Putamen (tissue), 1 donor: ENCODE measurements at regions not wholly inside any gene's neighbourhood (a gene's known extent, or its start where the extent isn't known, plus 50 kb on each side); places are given as distances from the start of the nearest gene placed in this dataset.
"Not testable (repeated sequence)": the region's sequence is repeated elsewhere in the genome, so short reads cannot be mapped to it uniquely, and the experiment has no call there.

Source experiments
- DNase-seq: peaks from one replicate; pipeline ENCODE4 v3.0.0-alpha.2; 2016; ENCODE audit warnings: low spot score

DNA sequence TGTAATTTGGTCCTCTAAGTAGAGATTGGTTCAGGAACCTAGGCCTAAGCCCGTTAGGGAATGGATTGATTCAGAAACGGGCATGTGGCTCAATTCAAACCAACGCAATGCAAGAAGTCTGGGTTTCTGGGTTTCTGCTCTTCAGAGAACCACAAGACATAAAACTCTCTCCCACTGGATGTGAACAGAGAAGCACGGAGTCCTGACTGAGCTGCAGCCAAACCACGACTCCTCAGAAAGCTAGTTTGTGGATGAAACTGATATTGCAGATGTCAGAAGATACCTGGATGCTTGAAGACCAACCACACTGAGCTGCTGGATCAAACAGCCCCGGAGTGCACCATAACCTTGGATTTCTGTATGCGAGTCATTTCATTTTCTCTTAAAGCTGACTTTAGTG is 50.0 kb downstream of the SOD2 start:
- DNase-seq, result no peak

DNA sequence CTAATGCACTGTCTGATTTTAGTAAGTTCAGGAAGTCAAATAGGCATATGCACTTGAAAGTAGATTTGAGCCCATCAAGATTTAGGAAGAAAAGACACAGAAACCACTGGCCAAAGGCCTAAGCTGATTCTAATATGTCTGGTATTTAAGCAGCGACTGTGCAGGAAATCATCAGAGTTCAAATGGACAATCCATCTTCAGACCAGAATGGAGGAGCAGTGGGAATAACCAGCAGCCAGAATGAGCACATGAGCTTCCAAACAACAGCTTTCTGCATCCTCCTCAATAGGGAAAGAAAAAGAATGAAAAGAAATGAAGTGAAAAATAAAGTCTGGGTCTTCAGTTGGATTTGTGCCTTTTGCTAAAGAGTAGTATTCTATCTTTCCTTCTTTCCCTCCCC is 50.6 kb downstream of the SOD2 start:
- no peak for DNase-seq

DNA sequence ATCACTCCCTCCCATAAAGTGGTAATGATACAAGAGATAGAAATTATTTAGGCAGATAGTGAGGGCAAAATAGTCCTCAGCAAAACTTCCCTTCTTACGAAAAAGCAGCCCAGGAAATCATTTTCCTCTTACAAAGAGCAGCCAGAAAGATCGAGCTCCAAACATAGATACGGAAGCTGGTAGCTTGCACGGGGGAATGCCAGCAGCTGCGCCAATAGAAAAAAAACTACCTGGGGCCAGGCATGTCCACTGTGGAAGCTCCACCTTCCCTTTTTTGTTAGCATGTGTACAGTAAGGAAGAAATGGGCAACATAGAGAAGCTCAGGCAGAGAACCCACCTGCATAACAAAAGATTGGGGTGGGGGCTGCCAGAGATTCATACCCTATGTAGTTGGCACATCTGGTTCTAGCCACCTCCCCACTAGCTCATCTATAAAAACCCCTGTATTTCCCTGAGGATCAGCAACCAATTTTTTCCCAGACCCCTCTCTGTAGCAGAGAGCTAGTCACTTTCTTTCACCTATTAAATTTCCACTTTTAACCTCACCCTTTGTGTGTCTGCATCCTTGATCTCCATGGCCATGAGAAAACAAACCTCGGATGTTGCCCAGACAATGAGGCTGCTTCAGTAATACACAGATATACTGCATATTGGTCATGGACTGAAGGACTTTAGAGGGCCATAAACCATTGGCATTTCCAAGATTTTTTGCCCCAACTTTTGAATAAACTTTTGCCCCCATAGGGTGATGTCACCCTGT is 52.1 kb downstream of the SOD2 start:
- no peak for DNase-seq

DNA sequence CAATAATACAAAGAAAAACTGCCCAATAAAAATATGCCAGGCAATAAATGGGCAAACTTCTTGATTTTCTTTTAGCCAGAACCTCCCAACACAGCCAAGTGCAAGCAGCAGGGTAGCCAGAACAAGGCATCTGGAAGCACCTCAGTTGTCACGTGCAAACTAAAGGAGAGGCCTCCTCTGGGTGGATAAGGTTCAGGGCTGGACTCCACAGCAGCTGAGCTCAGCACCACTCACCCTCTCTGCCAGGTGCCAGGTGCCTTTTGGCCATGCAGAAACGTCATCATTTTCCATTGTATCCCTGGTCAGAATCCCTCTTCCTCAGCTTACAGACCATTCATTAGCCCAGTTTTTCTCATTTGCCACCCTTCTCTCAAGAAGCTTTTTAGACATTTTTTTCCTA is 52.7 kb downstream of the SOD2 start:
- DNase-seq, result no peak

DNA sequence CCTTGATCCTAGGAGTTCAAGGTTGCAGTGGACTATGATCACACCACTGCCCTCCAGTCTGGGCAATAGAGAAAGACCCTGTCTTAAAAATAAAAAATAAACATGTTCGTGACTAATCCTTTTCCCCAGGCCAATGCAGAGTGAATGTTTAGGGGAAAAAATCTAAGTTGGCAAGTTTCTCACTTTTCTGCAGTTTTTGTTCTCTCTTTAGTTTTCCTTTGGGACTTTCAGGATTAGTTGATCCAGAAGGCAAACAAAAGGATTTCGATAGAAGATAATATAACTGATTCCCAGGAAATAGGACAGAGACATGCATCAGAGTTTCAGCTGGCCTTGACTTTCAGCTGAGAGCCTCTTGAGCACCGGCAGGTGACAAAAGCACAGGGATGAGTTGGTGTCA is 53.3 kb downstream of the SOD2 start:
- DNase-seq, result no peak

DNA sequence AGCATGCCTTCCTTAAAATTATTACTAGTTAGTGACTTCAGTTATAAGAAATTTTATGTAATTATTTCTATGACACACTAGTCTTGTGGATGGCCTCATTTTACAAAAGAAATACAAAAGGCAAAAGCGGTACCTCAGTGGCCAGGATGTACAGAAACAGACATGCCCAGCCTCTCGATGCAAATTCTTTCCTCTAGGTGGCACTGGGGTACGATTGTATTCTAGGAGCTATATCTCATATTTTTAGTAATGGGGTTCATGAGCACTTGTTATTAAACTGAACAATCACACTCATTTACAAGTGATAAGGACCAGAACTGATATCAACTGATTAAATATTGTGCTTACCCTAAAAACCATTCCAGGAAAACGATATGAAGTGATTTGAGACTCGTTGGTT is 59.8 kb downstream of the SOD2 start:
- DNase-seq, result no peak

DNA sequence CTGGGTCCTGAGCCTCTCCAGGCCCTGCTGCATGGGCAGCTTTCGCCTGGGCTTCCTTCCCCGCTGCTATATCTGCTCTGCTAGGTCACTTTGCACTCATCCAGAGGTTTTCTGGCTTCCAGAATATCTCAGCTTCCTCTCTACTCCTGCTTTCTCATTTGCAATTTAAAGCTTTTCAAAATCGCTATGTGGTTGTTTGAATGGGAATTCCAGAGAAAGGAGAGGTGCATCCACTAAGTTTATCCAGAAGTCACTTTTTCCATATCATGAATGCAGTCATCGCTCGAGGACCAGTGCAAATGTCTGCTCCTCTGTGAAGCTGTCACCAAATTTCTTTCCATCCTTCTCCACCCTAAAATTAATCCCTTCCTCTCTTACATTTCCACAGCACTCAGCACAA is 61.2 kb downstream of the SOD2 start:
- no peak for DNase-seq

DNA sequence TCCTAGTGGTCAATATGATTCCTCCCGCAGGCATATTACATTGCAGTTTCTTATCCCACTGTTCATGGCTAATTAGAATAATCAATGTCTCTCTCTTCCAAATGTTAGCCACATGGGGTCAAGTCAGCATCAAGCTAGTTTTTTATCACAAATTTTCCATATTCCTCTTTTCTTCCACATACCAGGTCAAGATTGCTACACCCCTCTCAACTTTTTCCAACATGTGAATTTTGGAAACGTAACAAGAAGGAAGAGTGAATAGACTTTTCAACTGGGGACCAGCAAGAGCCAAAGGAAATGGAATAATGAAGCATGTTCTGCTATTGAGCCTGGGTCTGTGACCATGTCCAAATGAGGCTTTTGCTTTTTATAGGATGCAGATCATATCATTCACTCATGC is 65.1 kb downstream of the SOD2 start:
- no peak for DNase-seq

DNA sequence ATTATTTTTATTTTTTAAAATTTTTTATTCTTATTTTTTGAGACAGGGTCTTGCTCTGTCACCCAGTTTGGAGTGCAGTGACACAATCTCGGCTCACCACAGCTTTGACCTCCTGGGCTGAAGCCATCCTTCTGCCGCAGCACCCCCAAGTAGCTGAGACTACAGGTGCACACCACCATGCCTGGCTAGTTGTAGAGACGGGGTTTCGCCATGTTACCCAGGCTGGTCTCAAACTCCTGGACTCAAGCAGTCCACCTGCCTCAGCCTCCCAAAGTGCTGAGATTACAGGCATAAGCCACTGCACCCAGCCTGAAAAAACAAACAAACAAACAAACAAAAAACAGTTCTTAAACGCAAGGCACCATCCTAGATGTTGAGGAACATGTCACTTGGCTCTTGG is 66.5 kb downstream of the SOD2 start:
- DNase-seq, result not testable (repeated sequence)

DNA sequence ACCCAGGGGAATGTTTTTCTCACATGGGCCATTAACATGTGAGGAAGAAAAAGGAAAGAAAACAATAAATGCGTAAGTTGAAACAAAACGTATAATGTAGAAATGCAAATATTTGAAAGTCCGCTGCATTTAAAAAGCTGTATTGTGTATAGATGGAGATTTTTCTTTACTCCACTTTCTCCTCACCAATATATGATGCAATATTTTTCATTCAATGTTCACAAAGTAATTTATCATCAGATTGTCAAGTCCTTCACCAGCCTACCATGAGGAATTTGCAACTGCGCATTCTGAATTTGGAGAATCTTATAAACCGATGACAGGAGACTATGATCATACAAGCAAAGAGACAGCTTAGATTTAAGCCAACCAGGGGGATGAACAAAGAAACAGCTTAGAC is 69.9 kb downstream of the SOD2 start:
- no peak for DNase-seq

DNA sequence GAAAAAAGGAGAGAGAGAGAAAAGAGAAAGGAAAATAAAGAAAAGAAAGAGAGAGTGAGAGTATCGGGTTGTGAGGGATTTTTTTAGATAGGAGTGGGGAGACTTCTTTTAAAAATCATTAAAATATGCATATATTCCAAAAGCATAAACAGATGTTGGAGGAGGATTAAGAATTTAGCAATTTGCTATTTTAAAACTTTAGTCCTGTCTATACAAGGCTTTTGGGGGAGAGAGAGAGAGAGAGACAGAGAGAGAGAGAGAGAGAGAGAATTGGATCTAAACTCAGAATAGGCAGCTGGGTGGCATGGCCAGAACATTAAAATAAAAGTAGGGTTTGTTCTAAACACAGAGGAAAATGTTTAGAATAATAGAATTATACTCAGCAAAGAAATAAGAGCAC is 72.1 kb downstream of the SOD2 start:
- no peak for DNase-seq

DNA sequence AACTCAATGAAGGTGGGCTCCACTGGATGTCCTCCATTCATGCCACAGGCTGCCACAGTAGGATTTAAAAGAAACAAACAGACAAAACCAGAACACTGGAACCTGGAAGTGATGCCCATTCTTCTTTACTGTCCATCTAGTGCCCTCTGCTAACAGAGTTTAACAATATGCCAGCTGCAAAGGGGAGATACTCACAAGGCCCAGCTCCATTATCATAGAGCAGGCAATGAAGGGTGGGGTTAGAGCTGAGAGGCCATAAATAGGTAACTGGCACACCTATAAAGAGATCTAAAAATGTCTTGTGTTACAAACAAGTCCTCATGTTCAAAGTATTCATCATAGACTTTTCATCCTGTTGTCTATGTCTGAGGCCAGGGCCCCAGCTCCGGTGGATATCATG is 75.6 kb downstream of the SOD2 start:
- DNase-seq, result no peak

DNA sequence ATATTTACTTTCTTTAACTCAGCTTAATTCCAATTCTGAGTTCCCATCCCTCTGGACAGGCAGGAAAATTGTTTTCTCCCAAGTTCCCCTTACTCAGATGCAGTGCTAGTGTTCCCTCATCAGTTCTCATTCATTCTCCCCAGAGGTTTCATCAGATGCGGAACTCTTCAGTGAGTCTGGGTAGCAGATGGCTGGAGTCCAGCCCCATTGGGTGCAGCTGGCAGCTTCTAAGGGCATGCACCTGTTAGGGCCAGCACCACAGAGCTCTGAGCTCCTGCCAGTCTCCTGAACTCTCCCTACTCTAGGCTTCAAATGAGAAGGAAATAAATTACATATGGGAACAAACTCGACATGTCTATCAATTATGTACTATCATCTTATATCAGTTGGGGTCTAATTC is 76.6 kb downstream of the SOD2 start:
- DNase-seq, result no peak

DNA sequence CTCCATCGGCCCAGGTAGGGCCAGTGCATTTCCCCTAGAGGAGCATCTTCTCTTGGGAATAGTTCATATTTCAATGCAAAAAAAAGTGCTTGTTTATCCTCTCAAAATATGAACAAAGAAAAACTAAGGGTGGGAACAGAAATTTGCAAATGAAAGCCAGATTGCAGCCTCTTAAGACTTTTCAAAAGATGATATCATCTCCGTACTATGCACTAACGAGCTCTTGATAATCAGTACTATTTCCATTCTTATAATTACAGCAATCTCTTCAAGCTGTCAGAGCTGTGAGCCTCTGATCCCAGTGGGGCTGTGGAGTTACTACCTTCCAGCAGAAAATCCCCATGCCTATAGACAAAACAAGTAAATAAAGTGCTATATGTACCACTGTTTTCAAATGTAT is 77.1 kb downstream of the SOD2 start:
- no peak for DNase-seq

DNA sequence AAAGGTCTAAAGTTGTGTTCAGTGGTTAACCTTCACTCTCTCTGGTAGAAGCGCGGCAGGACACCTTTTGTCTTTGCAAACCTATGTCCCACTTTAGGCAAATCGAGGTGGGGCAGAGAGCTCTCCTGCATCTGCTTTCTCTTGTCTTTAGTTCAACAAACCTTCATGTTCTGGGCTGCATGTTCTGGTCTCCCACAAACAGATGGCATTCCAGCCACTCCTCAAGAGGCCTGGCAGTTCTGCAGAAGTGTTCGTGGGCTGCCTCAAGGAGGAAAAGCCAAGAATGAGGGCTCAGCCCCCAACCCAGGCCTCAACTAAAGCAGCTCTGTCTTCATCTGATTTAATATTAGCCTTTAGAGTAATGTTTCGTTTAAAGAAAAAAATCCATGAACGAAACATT is 82.2 kb downstream of the SOD2 start:
- DNase-seq, result no peak

DNA sequence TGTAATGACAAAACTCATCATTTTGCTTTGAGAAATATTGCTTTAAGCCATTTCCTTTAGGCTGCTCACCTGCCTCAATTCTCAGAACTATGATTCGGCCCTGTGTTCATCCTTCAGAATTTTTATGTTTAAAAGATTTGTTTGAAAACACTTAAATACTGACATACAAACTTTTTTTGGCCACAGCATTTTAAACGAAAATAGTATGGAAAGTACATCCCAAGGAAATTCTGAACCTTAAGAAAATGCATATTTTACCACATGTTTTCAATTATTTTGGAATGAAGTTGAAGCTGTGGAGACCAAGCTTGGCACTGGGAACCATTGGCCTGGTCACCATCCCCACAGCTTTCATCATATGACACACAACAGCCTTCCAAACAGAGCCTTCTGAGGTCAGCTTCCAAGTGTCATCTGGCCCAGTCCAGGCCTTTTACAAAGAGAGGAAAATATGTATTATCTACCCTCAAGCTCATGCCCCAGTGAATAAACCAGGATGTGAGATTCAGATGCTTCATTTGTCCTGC is 83.3 kb downstream of the SOD2 start:
- no peak for DNase-seq

DNA sequence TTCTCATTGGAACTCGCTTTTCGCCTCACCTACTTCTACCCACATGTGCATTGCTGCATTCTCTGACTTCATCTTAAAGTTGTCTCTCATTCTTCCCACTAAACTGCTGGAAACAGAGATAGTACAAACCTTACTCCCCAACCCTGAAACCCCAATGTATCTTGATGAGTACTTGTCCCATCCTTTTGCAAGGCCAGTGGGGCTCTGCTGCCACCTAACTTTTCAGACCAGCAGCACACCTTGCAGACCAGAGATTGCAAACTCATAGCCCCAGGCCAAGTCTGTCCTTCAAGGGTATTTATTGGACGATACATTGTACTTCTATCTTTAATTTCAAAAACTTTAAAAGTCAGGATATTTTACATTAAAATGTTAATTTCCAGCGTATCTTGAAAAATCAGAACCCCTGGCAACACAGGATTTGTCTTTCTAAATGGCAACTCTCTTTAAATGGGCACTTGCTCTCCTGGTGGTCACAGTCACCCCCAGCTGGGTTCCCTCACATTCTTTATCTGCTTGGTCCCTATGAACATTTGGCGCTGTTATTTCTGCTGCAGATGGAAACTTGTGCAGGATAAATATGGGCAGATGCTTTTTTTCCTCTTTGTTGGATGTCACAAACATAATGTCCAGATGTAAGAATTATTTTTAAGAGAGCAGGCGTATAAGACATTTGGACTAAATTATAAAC is 83.9 kb downstream of the SOD2 start:
- DNase-seq, result no peak

DNA sequence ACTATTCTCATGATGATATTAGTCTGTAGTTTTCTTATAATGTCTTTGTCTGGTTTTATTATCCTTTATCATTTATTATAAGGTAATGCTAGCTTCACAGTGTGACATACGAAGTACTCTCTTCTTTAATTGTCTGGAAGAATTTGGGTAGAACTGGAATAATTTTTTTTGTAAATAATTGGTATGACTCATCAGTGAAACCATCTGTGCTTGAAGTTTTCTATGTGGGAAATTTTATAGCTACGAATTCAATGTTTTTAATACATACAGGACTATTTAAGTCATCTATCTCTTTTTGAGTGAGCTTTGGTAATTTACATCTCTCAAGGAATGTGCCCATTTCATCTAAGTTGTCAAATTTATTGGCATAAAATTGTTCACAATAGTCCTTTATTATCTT is 86.3 kb downstream of the SOD2 start:
- no peak for DNase-seq

DNA sequence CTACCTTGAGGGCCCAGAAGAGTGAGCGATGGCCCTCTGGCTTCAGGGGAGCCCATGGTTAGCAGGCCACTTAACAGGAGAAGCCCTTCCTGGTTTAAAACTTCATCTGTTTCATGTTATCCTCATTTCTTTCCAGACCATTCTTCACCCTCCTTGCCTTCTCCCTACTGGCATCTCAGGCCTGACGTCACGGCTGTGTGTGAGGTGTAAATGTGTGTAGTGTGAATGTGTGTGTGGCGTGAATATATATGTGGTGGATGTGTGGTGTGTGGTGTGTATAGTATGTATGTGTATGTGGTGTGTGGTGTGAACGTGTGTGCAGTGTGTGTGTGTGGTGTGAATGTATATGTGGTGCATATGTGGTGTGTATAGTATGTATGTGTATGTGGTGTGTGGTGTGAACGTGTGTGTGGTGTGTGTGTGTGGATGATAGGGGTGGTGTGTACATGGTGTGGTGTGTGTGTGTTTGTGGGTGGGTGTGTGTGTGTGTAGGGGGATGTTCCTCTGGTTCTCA is 88.5 kb downstream of the SOD2 start:
- DNase-seq, result no peak

DNA sequence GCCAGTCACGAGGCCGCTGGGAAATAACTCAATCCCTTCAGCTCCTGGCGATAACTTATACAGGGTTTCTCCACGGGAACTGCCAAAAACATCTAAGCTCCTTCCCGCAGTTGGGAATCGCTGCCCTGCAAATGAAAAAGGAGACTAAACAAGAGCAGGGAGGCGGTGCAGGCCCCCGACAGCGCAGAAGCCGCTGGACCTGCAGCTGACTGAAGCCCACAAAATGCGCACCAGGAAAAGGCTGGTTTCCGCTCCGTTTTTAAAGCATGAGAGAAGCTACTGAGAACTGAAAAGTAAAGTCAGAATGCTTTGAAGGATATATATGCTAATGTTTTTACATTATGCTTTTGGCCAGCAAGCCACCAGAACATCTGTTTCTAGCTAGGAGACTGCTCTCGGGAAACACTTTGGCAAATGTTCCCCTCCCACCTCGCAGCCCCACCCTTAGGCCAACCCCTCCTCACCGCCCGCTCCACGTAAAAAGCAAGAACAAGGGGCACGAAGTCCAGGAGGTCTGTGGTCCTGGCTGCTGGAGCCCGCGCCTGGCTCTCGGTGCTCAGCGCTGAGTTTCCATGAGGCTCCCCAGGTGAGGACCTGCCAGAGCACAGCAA is 90.5 kb downstream of the SOD2 start:
- no peak for DNase-seq

DNA sequence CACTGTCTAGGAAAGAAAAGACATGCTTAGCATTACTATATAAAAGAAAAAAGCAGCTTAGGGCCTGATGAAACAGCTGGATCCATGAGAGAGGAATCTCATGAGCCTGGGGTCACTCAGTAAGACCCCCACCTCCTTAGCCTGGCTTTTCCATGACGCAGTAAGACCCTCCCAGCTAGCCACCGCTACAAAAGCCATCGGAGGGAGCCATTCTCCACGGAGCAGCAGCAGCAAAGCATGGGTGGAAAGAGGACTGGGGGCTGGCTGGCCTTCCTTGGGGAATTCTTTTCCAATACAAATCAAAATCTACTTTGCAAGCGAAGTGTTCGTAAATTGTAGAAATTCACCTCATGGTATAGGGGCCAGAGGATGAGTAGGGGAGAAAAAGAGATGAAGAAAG is 91.8 kb downstream of the SOD2 start:
- no peak for DNase-seq

DNA sequence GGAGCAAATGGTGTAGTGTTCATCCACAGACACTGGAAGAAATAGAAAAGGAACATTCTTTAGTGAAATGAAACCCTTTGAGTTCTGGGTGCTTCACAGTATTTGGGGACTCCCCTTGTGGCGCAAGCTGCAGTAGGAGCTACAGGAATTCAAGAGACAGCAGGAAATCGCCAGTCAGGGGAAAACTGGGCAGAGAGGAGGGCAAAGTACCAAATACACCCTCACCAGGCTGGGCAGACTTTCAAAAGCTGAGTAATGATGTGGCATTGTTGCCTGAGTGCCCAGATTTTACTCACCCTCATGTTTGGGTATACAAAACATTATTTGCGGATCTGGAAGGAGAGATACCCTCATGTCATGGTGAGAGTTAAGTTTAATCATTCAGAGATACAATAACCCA is 97.9 kb downstream of the SOD2 start:
- DNase-seq, result peak; percentile 15

DNA sequence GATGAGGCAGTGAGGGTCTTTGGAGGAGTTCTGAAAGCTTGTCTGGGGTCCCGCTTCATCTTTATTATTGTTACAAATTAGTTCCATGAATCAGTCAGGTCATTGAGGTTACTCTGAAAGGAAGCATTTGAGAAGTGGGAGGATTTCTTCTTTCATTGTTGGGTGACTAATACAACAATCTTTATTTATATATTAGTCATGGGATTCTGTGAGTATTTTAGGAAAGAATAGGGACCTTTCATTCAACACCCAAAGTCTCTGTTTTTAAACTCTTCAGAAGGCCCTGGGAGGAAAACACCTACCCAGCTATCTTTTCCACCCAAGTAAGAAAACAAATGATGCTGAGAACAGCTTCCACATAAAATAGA is 98.3 kb downstream of the SOD2 start:
- DNase-seq, result peak; percentile 7
